ENCODE measurements at regions not wholly inside any gene's neighbourhood (a gene's known extent, or its start where the extent isn't known, plus 50 kb on each side); places are given as distances from the start of the nearest gene placed in this dataset.

DNA sequence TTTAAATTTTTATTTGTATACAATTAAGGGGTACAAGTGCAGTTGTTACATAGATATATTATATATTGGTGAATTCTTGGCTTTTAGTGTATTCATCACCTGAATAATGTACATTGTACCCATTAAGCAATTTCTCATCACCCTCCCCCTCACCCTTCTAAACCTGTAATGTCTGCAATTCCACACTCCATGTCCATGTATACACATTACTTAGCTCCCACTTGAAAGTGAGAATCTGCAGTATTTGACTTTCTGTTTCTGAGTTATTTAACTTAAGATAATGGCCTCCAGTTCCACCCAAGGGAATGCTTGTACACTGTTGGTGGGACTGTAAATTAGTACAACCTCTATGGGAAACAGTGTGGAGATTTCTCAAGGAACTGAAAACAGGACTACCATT is 383.2 kb upstream of the KCNMB2 start:
- DNase-seq (ENCODE audit: low read depth): no peak

DNA sequence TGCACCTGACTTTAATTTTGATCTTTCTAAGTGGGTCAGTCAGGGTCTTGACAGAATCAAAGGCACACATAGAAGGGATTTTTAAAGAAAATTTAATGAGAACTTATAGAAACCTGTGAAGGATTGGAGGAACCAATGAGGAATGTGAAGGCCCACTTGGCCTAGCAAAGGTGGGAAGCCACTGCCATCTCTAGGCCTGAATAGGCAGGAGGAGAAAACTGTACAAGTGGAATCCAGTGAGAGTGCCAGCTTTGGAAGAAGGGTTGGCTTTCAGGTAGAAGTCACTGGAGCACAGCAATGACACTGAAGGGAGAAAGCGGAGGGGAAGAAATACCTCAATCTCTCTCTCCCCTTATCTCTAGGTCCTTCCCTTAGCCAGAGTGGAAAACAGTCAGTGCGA is 380.7 kb upstream of the KCNMB2 start:
- no peak for DNase-seq (ENCODE audit: low read depth)

- DNase-seq (ENCODE audit: low read depth): no peak
These were observed 379.9 kb upstream of the KCNMB2 start for GRCh38 chr3:178156301-178156700.

DNA sequence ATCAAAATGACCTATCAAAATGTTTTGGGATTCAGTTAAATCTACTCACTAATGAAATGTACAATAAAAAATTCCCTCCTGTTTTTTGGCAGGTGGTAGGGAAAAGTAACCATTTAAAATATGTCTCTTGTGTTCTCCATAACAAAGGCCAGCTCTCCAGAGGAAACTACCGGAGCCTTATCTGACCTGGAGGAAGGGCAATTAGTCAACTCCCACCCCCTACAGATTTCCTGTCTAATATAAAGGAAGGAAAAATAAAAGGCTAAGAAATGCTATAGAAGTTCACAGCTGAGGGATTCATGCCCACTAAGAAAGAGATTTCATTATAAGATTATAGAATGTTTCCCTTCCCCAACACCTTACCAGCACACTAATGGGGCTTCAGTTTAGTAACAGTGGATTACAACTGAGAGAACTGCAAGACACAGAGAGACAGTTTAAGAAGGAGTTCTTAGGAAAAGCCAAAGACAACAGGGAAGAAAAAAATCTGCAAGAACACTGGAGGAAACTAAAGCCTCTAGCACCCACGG is 376.5 kb upstream of the KCNMB2 start:
- no peak for DNase-seq (ENCODE audit: low read depth)

GRCh38 chr3:178169421-178169820 is 366.8 kb upstream of the KCNMB2 start:
- DNase-seq (ENCODE audit: low read depth): no peak

GRCh38 chr3:178170698-178171535 is 365.3 kb upstream of the KCNMB2 start:
- no peak for DNase-seq (ENCODE audit: low read depth)

GRCh38 chr3:178172121-178172520 is 364.1 kb upstream of the KCNMB2 start:
- DNase-seq (ENCODE audit: low read depth): no peak

GRCh38 chr3:178174201-178174915 is 361.9 kb upstream of the KCNMB2 start:
- DNase-seq (ENCODE audit: low read depth): no peak

GRCh38 chr3:178181088-178181487 is 355.1 kb upstream of the KCNMB2 start:
- no peak for DNase-seq (ENCODE audit: low read depth)

DNA sequence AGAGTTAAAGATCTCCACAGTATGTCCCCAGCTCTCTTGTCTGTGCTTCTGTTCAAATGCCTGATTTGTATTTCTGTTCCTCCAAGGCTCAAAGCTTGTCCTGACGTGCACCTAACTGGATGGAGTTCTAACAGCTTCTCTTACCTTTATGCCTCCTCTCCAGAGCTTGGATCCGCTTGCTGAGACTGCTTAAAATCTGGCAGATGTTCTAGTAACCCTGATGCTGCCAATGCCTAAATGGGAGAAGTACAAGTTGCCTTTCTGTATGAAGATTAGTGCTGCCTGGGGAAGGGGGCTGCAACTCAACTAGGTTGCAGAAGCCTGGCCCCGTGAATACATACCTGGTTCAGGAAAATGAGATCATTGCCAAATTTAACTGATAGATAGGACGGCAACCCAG is 354.5 kb upstream of the KCNMB2 start:
- no peak for DNase-seq (ENCODE audit: low read depth)

DNA sequence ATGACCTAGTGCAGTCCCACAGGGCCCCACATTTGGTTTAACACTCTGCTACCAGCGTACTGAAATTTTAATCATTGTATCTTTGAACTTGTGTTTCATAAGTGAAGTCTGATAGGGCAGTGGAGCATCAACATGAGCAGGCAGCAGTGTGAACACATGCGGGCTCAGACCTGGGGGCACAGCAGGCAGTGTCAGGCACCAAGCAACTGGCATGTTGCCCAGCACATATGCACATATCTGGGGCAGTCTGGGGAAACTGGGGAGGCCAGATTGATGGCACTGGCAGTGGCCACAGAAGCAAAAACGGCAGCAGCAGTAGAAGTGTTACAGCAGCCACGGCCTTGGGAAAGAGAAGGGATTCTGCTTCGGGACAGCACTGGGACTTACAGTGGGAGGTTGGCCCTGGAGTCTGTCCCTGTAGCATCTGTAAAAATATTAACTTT is 353.9 kb upstream of the KCNMB2 start:
- no peak for DNase-seq (ENCODE audit: low read depth)

DNA sequence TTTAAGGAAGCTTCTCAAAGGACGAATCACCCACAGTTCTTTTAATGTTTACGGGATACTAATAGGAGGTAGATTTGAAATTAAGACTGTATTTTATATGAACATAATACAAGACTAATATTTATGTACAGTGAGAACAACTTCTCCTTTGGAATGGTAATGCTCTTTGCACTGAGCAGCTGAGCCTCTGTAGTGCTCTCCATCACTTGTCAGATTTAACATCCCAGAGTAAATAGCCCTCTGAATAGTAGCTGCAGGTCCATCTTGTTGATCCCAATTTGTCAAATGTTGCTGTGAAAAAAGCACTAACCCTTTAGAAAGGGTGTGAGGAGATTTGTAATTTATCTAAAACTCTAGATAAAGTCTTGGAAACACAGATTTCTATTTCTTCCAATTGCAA is 351.4 kb upstream of the KCNMB2 start:
- DNase-seq (ENCODE audit: low read depth): no peak

- no peak for DNase-seq (ENCODE audit: low read depth)
These were observed 349.6 kb upstream of the KCNMB2 start for GRCh38 chr3:178186666-178187065.

GRCh38 chr3:178189854-178190253 is 346.4 kb upstream of the KCNMB2 start:
- DNase-seq (ENCODE audit: low read depth): no peak

DNA sequence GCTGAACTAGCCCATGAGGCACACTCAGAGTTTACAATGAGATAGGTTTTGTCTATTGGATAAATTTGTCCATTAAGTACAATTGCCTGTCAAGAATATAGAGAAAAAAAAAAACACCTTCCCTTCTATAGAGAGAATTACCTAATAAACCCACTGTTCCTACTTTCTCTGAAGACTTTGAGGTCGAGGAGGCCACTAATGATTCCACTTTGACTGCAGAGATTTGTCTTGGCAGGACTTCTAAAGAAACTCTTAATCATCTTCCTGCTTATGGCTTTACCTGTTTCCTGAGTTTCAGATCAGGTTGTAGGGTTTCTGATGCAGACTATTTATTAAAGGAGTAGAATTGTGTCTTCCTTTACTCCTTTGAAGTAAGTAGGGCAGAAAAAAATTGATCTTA is 342.4 kb upstream of the KCNMB2 start:
- no peak for DNase-seq (ENCODE audit: low read depth)

- no peak for DNase-seq (ENCODE audit: low read depth)
These were observed 341.7 kb upstream of the KCNMB2 start for GRCh38 chr3:178194539-178194938.

GRCh38 chr3:178195824-178196223 is 340.4 kb upstream of the KCNMB2 start:
- DNase-seq (ENCODE audit: low read depth): no peak

- no peak for DNase-seq (ENCODE audit: low read depth)
These were observed 337.9 kb upstream of the KCNMB2 start for GRCh38 chr3:178198329-178198728.

DNA sequence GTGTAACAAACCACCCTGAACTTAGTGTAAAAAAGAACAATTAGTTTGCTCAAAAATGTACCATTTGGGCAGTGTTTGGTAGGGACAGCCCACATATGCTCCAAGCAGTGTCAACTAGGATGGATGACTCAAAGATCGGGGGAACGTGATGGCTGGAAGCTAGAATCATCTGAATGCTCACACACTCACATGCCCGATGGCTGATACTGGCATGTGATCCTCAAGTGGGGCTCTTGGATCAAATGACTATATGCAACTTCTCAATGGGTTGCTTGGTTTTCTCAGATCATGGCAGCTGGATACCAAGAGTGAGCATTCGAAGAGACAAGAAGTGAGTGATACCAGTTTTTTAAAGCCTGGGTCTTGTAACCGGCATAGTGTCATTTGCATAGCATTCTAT is 335.9 kb upstream of the KCNMB2 start:
- no peak for DNase-seq (ENCODE audit: low read depth)

- no peak for DNase-seq (ENCODE audit: low read depth)
These were observed 334.5 kb upstream of the KCNMB2 start for GRCh38 chr3:178201714-178202113.

DNA sequence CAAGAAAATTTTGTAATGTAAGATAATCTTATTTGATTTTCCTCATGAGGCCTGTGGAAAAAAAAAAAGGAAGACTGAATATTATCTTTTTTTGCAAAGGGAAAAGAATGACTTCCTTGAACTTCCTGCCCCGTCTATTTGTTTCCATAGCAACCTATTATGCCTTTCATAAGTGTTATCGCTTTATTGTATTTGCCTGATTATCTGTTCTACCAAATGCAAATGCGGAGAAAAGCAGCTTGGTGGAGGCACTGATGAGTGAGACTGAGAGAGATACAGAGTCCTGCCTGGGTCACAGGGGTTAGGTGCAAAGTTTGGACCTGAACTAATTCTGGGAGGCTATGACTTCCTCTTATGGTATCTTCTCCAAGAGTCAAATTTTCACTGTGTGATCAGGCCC is 334.0 kb upstream of the KCNMB2 start:
- DNase-seq (ENCODE audit: low read depth): no peak

DNA sequence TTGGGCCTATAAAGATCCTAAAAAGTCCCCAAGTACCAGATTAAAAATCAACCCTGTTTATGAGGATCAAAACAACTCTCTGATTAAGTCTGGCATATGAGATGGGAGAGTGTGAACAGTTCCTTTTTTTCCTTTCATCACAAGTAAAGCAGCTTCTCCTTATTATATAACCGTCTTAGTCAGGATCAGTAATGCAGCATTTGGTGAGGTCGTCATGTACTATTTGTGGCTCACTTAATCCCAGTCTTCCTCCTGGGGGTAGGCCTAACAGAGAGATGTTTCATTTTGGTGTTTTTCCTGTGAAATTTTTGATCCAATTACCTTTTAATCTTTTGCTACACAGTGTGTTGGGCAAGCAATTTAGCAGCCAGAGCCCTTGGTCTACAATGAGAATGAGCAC is 333.1 kb upstream of the KCNMB2 start:
- DNase-seq (ENCODE audit: low read depth): no peak

DNA sequence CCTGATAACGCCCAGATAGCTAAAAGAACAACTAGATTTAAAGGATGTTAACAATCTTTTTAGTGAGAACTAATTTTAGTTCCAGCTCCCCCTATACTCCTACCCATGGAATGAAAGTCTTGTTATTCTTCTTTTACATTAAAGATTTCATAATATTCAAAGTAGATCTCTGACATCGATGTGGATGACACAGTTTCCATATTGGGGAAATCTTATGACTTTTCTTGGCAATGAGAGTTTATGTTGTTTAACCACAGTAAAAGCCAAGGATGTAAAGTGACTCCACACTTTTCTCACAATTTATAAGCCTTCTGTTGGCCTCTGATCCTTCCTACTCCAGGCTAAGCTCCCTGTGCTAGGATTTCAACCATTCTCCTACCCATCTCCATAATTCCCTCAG is 332.6 kb upstream of the KCNMB2 start:
- DNase-seq (ENCODE audit: low read depth): no peak
